Stimulated activated CD4-positive, alpha-beta T cell treated with anti-CD3 and anti-CD28 coated beads, TNF-alpha, amount 100 ng/mL, for 48 hours (primary cell): ENCODE measurements at regions not wholly inside any gene's neighbourhood (a gene's known extent, or its start where the extent isn't known, plus 50 kb on each side); places are given as distances from the start of the nearest gene placed in this dataset.
"Not testable (repeated sequence)": the region's sequence is repeated elsewhere in the genome, so short reads cannot be mapped to it uniquely, and the experiment has no call there.

Experiments
- DNase-seq, 3 donors: peaks; one replicate each; pipeline ENCODE4 v3.0.0-alpha.2; 2020; ENCODE audit warnings: low read depth in 3 of 3

- DNase-seq: no peak
These were observed 151.7 kb upstream of the ASB18 start for GRCh38 chr2:236415684-236416444.

- no peak for DNase-seq
These were observed 152.5 kb upstream of the ACKR3 start for GRCh38 chr2:236417150-236417549.

DNA sequence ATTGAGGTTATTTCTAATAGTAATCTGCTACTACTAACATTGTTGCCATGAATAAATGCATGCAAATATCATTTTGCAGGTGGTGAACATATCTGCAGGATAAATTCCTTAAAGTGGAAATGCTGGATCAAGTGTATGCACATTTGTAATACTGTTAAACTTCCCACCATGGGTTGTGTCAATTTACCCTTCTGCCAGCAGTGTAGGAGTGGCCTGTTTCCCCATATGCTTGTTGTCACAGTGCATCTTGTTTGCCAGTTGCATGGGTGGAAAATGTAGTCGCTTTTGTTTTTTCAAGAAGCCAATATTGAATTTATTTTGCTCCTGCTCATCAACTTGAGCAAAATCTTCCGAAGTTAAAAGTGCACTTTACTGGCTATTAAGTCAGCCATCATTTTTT is 139.0 kb upstream of the ACKR3 start:
- no peak for DNase-seq

- DNase-seq: no peak
These were observed 135.0 kb upstream of the ACKR3 start for GRCh38 chr2:236434593-236434992.

GRCh38 chr2:236440110-236440881 is 129.3 kb upstream of the ACKR3 start:
- DNase-seq: no peak

DNA sequence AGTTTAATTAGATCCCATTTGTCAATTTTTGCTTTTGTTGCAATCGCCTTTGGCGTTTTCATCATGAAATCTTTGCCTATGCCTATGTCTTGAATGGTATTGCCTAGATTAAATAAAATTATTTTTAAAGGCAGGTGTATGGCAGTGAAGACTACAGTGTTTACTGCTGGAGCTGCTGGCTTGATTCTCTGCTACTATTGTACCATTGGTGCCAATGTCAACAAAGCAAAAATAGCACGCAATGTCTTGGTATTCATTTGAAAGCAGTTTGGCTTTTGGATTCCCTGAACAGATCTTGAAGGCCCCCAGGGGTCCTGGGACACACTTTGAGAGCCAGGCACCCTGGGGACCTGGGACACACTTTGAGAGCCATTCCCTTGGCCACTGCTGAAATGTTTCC is 125.4 kb upstream of the ACKR3 start:
- DNase-seq: no peak

DNA sequence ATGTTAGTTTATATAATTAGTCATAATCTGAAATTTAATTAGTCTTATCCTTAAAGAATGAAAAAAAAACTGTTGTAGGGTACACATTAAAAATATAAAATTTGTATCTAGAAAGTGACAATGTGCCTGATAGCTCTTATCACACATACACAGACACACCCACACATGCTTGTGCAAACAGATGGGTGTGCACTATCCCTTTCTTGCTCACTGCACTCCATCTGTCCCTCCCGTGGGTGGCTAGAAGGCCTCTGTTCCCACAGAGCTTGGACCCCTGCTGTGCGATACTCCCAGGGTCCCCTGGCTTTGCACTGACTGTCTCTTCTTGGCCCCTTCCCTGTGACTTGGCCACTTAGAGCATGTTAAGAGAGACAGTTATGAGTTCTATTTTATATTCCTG is 123.9 kb upstream of the ACKR3 start:
- DNase-seq: no peak

- no peak for DNase-seq
These were observed 123.1 kb upstream of the ACKR3 start for GRCh38 chr2:236446521-236446920.

DNA sequence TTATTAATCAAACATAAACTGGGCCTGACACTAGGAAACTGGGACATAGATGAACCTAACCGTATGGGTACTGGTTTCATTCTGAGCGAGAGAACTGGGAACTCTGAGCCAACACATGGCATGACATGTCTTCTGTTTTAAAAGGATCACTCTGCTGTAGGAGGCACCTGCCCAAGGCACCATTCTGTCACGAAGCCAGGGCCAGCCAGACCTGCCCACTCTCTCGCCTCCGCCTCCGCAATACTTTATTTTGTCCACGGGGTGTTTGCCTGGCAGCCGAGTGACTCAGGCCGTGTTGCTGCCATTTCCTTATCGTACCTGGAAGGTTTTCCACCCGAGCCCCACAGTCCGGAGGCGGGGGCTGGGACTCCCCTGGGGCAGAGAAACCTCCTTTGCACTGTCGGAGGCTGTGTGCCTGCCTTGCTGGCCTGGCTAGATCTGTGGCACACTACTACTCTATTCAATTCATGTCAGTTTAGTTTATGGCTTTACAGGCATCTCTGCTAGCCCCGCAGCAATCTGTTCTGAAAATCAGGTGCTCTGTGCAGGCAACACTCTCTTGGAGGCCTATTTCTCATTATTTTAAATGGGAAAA is 120.4 kb upstream of the ACKR3 start:
- no peak for DNase-seq

DNA sequence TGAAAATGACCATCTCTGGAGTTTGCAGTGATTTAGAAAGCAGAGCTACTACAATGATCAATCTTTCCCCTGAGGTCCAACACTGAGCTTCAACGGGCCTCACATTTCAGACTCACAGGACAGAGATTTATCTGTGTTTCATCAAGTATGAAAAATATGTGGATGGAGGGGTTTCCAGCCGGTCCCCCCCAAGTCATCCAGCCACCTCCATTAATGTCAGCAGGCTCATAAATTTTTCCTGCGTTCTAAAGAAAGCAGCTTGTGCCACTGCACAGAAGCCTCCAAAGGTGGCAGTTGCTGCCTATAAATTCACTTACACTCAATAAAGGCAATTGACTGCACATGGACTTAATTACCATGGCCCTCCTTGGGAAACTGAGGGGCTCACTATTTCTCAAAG is 117.4 kb upstream of the ACKR3 start:
- DNase-seq: no peak

DNA sequence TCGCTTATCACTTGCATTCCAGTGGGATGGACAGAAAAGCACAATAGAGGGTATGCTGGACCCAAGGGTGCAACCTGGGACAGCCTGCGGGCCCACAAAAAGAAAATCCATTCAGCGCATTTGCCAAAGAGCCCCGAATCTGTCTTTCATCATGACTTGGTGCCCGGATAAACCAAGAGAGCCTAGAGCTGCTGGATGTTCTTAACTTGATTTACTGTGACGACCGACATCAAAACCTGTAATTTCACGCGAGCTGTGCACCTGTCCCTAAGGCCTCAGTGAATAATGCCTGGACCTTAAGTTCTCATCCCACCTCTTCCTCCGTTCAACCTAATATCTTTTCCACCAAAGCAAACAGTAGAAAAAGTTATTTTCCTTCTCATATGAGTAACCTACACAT is 115.5 kb upstream of the ACKR3 start:
- DNase-seq: no peak

GRCh38 chr2:236459393-236459792 is 110.2 kb upstream of the ACKR3 start:
- DNase-seq: no peak

GRCh38 chr2:236464140-236464539 is 105.5 kb upstream of the ACKR3 start:
- no peak for DNase-seq

DNA sequence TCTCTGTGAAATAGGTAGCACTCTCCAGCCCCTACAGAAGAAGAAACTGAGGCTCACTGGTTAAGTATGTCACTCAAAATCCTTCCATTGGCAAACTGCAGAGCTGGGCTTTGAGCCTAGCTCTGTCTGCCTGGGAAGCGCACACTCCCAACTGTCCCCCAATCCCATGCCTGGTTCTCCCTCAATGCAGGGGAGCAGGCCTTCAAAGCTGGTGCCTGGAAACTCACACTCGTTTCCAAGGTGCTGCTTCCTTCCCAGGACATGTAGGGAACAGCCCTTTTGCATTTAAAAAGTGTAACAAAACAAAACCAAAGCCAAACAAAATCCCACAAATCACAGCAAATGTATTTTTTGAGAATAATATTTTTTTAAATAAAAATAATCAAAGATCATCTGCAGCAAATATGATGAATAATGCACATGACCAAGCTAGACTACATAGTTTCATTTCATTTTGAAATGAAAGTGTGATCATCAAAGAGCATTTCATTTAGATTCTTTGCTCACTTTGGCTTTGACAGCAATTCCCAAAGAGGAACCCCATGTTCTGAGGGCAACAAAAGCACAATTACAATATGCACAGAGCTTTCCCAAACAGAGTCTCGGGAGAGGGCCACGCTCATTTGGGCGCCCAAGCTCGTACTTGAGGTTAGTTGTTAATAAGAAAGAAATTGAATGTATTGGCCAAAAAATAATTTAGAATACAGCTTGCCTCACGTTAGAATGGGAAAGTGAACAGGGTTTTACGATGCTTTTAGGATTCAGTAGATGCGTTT is 96.7 kb upstream of the ACKR3 start:
- no peak for DNase-seq

DNA sequence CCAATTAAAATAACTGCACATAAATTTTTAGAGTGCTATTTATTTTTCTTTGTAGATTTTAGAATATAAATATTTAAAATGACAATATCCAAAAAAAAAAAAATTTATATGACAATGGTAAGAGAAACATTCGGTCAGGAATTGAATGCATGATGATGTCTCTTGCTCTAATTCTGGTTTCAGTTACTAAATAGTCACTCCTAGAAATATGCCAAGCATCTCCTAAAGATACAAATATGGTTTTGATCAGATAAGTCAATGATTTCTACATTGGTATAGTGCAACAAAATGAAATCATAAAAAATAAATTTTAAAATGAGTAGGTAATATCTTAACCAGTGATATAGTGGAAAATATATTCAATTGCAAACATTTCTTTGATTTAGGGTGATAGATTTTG is 95.9 kb upstream of the ACKR3 start:
- DNase-seq: no peak

DNA sequence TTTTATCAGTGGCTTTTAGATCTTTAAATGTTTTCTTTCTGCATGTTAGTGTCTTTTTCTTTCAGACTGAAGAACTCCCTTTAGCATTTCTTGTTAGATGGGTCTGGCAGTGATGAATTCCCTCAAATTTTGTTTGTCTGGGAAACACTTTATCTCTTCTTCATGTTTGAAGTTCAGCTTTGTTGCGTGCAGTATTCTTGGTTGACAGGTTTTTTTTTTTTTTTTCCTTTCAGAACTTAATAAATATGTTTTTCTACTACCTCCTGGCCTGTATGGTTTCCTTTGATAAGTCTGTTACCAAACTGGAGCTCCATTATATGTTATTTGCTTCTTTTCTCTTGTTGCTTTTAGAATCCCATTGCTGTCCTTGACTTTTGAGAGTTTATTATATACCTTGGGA is 89.8 kb upstream of the ACKR3 start:
- no peak for DNase-seq

DNA sequence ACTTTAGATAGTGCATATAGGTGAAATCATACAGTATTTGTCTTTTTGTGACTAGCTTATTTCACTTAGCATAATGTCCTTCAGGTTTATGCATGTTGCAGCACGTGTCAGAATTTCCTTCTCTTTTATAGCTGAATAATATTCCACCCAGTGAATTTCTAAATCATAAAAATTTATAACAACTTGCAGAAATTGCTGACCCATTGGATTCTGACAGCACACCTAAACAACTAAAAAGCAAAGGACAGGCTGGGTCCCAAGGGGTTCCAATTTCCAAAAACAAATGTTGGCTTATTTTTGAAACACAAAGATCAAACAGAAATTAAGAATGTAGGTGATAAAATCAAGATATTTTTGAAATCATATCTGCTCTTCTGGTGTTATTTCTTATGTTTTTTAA is 86.5 kb upstream of the ACKR3 start:
- no peak for DNase-seq

DNA sequence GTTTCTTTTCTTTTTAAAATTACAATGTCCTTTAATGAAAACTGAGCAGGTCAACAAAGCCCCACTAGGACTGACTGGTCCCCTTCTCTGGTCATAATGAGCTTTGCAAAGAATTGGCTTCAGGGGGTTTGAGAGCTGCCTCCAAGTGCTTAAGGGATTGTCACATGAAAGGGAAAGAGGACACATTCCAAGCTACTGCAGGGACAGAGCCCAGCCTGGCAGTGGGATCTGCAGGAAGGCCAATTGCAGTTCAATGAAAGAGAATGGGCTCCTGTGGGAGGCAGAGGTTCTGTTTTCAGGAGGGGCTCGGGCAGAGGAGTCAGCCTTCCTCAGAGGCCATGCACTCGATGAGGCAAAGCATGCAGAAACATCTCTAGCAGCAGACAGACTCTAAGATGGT is 84.1 kb upstream of the ACKR3 start:
- no peak for DNase-seq

DNA sequence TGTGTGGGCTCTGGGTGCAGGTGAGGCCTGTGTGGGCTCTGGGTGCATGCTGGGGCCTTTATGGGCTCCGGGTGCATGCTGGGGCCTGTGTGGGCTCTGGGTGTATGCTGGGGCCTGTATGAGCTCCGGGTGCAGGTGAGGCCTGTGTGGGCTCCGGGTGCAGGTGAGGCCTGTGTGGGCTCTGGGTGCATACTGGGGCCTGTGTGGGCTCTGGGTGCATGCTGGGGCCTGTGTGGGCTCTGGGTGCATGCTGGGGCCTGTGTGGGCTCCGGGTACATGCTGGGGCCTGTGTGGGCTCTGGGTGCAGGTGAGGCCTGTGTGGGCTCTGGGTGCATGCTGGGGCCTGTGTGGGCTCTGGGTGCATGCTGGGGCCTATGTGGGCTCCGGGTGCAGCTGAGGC is 80.5 kb upstream of the ACKR3 start:
- DNase-seq: not testable (repeated sequence)

GRCh38 chr2:236489895-236490404 is 79.7 kb upstream of the ACKR3 start:
- no peak for DNase-seq

GRCh38 chr2:236496340-236496739 is 73.3 kb upstream of the ACKR3 start:
- DNase-seq: no peak

GRCh38 chr2:236498369-236498768 is 71.3 kb upstream of the ACKR3 start:
- DNase-seq: no peak
